ENCODE measurements at regions not wholly inside any gene's neighbourhood (a gene's known extent, or its start where the extent isn't known, plus 50 kb on each side); places are given as distances from the start of the nearest gene placed in this dataset.

DNA sequence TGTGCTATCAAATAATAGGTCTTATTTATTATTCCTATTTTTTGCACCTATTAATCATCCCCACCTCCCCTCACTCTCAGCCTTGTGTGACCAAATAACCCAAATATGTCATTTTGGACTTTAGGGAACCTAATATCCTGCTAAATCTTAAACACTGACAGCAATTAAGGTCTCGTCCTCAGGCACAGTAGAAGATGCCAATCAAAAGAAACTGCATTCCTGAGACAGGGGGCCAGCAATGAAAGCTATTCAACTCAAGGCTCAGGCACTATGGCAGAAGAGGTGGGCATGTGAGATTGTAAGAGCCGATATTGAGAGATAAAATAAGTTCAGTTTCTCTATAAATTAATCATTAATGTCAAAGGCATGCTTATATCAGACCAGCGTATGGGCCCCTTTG is 1437.7 kb upstream of the PCDH9 start:
- TF ChIP-seq, protein P1, sequence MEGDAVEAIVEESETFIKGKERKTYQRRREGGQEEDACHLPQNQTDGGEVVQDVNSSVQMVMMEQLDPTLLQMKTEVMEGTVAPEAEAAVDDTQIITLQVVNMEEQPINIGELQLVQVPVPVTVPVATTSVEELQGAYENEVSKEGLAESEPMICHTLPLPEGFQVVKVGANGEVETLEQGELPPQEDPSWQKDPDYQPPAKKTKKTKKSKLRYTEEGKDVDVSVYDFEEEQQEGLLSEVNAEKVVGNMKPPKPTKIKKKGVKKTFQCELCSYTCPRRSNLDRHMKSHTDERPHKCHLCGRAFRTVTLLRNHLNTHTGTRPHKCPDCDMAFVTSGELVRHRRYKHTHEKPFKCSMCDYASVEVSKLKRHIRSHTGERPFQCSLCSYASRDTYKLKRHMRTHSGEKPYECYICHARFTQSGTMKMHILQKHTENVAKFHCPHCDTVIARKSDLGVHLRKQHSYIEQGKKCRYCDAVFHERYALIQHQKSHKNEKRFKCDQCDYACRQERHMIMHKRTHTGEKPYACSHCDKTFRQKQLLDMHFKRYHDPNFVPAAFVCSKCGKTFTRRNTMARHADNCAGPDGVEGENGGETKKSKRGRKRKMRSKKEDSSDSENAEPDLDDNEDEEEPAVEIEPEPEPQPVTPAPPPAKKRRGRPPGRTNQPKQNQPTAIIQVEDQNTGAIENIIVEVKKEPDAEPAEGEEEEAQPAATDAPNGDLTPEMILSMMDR (IDR thresholded peaks at IDR 0.05), result no peak
- Histone ChIP-seq H3K9me3 (no peaks in the 10 kb centered on the region), H3K36me3 (no peaks in the 10 kb centered on the region), H3K4me3 (no peak overlapping the region), H3K4me1 (no peaks in the 10 kb centered on the region), H3K27ac (no peak overlapping the region), H3K27me3 (ENCODE audit: low read depth) (no peaks in the 10 kb centered on the region)
- ATAC-seq (no peak), DNase-seq (no peak)
- intact Hi-C loops (cut with DNase I), result no loop called here

DNA sequence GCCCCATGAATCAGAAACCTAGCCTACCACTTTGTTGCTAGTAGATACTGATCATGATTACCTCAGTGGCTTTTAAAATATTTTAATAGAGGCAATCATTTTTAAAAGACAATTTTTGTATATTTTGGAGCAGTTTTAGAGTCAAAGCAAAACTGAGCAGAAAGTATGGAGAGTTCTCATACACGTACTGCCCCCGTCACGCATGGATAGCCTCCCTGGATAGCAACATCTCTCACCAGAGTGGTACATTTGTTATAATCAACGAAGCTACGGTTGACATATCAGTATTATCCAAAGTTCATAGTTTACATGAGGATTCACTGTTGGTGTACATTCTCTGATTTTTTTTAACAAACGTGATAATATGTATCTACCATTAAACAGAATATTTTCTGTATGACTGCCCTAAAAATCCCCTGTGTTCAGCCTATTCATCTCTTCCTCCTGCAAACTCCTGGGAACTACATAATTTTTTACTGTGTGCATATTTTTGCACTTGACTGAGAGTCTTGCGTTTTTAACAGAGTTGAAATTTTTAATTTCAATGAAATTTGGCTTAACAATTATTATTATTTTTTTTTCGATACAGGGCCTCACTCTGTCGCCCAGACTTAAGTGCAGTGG is 1436.8 kb upstream of the PCDH9 start:
- no peak overlapping the region for H3K27ac ChIP-seq
- H3K4me3 ChIP-seq, result no peak overlapping the region
- H3K36me3 ChIP-seq, result no peaks in the 10 kb centered on the region
- no peaks in the 10 kb centered on the region for H3K27me3 ChIP-seq (ENCODE audit: low read depth)
- H3K9me3 ChIP-seq, result no peaks in the 10 kb centered on the region
- intact Hi-C loops (cut with DNase I), result no loop called here
- no peaks in the 10 kb centered on the region for H3K4me1 ChIP-seq
- DNase-seq (peak; percentile 15), ATAC-seq (no peak)
- TF ChIP-seq, protein P1 (IDR thresholded peaks at IDR 0.05), result no peak

DNA sequence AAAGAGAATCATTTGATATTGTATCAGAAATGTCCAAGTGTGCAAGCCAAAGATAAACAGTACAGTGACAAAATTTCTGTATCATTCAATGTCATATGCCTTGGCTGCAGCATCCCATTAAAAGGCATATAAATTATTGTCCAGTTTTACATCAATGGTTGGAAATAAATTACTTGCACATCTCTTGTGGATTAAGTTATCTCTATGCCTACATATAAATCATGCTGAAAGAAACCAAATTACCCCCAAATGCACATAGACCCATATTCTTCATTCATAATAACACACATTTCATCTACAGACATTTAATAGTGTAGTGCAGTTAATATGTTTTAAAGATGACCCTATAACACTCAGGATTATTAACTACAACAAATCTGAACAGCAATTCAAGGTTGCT is 1415.7 kb upstream of the PCDH9 start:
- Histone ChIP-seq H3K27ac (no peak overlapping the region), H3K36me3 (no peaks in the 10 kb centered on the region), H3K4me1 (no peaks in the 10 kb centered on the region), H3K9me3 (no peaks in the 10 kb centered on the region), H3K27me3 (ENCODE audit: low read depth) (no peaks in the 10 kb centered on the region), H3K4me3 (no peak overlapping the region)
- intact Hi-C loops (cut with DNase I), result no loop called here
- TF ChIP-seq, protein P1 (IDR thresholded peaks at IDR 0.05), result no peak
- DNase-seq, result no peak
- no peak for ATAC-seq

DNA sequence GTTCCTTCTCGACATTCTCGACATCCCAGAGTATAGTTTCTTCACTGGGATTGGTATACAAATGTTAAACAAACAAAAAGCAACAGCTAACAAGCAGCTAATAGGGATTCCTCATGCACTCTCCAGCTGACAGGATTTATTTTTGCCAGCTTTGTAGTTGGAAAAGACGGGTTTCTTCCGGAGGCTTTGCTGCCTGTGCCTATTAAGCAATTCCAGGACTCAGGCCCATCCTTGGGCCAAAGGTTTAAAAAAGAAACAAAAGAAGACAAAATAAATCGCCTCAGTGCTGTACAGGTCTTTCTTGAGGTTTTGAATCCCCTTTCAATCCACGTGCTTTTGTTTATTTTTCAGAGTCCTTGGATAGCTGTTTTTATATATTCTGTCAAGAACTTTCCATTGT is 1414.5 kb upstream of the PCDH9 start:
- intact Hi-C loops (cut with DNase I), result no loop called here
- Histone ChIP-seq H3K4me3 (no peak overlapping the region), H3K9me3 (no peaks in the 10 kb centered on the region), H3K36me3 (no peaks in the 10 kb centered on the region), H3K4me1 (no peaks in the 10 kb centered on the region), H3K27me3 (ENCODE audit: low read depth) (no peaks in the 10 kb centered on the region), H3K27ac (no peak overlapping the region)
- TF ChIP-seq, protein P1 (IDR thresholded peaks at IDR 0.05), result no peak
- no peak for ATAC-seq
- no peak for DNase-seq

DNA sequence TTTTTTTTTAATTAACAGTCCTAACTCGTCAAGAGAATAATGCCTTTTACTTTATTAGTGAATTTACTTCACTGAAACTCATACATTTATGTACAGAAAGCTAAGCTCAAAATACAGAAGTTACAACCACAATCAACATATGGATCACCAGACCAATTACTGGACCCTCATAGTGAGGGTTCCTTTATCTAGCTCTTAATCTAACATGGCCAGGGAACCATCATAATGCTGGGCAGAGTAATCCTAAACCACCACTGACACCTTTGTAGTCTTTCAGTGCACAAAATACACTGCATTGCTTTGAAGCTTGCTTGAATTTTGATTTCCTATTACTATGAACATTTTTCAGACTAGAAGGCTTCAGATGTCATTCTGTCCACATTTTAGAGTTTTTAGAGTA is 1406.6 kb upstream of the PCDH9 start:
- TF ChIP-seq, protein P1 (IDR thresholded peaks at IDR 0.05), result no peak
- Histone ChIP-seq H3K9me3 (no peaks in the 10 kb centered on the region), H3K4me1 (no peaks in the 10 kb centered on the region), H3K27ac (no peak overlapping the region), H3K4me3 (no peak overlapping the region), H3K27me3 (ENCODE audit: low read depth) (no peaks in the 10 kb centered on the region), H3K36me3 (no peaks in the 10 kb centered on the region)
- ATAC-seq (no peak), DNase-seq (no peak)
- intact Hi-C loops (cut with DNase I), result no loop called here

All from lower lobe of right lung (tissue), 2 donors.